Small intestine (tissue), 7 donors: ENCODE measurements at regions not wholly inside any gene's neighbourhood (a gene's known extent, or its start where the extent isn't known, plus 50 kb on each side); places are given as distances from the start of the nearest gene placed in this dataset.

Source experiments
- DNase-seq, 2 donors: peaks; one replicate each; pipeline versions ENCODE4 v3.0.0 to v3.0.0-alpha.2; 2013
- FAIRE-seq: peaks from 2 replicates; lab custom pipeline; 2012; peaks lifted over from hg19 to GRCh38; lab: Jason Lieb, UNC
- H3K27ac ChIP-seq, 3 donors: one replicate each; pipeline ENCODE4 v1.5.1; 2013; ENCODE audit warnings: low read length in 2 of 3, mild to moderate bottlenecking in 2 of 3, control low read depth in 1 of 3, inconsistent platforms in 1 of 3, low read depth in 1 of 3, moderate library complexity in 1 of 3
- H3K27me3 ChIP-seq, 3 donors: one replicate each; pipeline ENCODE4 v1.6.1; 2013; ENCODE audit warnings: low read length in 3 of 3, inconsistent platforms in 1 of 3; ENCODE audit not compliant: control insufficient read depth in 3 of 3, insufficient read depth in 3 of 3
- H3K36me3 ChIP-seq, 3 donors: one replicate each; pipeline ENCODE4 v1.6.1; 2013; ENCODE audit warnings: low read length in 3 of 3, inconsistent platforms in 1 of 3, low read depth in 1 of 3, mild to moderate bottlenecking in 1 of 3, moderate library complexity in 1 of 3; ENCODE audit not compliant: control insufficient read depth in 3 of 3, insufficient read depth in 2 of 3
- H3K4me1 ChIP-seq, 3 donors: one replicate each; pipeline ENCODE4 v1.6.1; 2013; ENCODE audit warnings: low read length in 2 of 3, inconsistent platforms in 1 of 3, low read depth in 1 of 3, mild to moderate bottlenecking in 1 of 3, moderate library complexity in 1 of 3; ENCODE audit not compliant: control insufficient read depth in 3 of 3, insufficient read depth in 2 of 3
- H3K4me3 ChIP-seq, 3 donors: one replicate each; pipeline ENCODE4 v1.5.1; 2013; ENCODE audit warnings: low read length in 3 of 3, control low read depth in 1 of 3, inconsistent platforms in 1 of 3, low read depth in 1 of 3, mild to moderate bottlenecking in 1 of 3, moderate library complexity in 1 of 3
- H3K9me3 ChIP-seq, 2 donors: one replicate each; pipeline ENCODE4 v1.6.1; 2013; ENCODE audit warnings: low read depth in 1 of 2, low read length in 1 of 2; ENCODE audit not compliant: control insufficient read depth in 2 of 2, insufficient read depth in 1 of 2
- WGBS, 3 donors: extraction: QIAGEN DNeasy Blood & Tissue Kit; methylation state at CpG; one replicate each; pipeline ENCODE4 v1.1.7; 2013; 5-methylcytosine and 5-hydroxymethylcytosine counted together
- donor health status: healthy with polysubstance abuse.
- donor health status: control.
- donor health status: control.
- donor health status: Bipolar disorder and iron deficiency.
- donor health status: healthy.

DNA sequence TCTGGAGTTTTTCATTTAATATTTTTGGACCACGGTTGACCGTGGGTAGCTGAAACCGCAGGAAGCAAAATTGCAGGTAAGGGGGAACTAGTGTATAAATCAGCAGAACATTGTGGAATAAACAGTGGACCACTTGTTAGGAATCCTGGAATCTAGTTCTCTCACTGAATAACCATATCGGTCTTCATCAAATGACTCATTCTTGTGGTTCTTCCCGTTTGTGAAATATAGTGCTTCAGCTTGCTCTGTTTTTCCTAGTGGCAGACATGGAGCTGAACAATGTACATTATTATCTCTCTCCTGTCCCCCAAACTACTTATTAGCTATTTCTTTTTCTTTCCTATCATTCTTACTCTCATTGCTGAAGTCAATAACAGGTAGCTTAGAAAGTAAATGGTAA is 61.9 kb downstream of the HSPA13 start:
- H3K4me3 ChIP-seq = no peak overlapping the region
- WGBS, 3 donors = 82 to 85% (median 84%) methylated on average over 5 of the region's 5 CpGs
- H3K4me1 ChIP-seq = no peaks in the 10 kb centered on the region
- DNase-seq = no peak
- H3K9me3 ChIP-seq = no peaks in the 10 kb centered on the region
- H3K36me3 ChIP-seq = no peaks in the 10 kb centered on the region
- no peaks in the 10 kb centered on the region for H3K27me3 ChIP-seq
- no peak for FAIRE-seq
- H3K27ac ChIP-seq = no peak overlapping the region

DNA sequence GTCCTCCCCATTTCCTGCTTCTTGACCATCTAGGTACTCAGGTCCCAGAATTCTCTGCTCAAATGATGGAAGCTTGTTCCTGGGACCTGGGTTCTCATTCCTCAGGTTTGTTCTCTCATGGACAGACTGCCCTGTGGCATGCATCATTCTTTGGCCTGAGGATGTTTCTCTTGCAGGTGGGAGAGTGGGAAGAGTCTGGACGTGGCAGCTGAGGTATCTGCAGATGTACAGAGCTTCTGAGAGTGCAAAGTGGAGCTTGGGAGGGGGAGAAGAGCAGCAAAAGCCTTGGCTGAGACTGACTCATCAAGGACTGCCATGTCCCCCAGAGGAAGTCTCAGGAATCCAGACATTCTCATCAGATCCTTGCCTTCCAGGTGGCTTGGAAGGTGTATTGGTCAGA is 63.1 kb downstream of the HSPA13 start:
- Histone ChIP-seq H3K36me3 (no peaks in the 10 kb centered on the region), H3K27me3 (no peaks in the 10 kb centered on the region), H3K4me1 (no peaks in the 10 kb centered on the region), H3K9me3 (no peaks in the 10 kb centered on the region), H3K4me3 (no peak overlapping the region), H3K27ac (no peak overlapping the region)
- DNase-seq (no peak), FAIRE-seq (no peak)
- 47 to 83% (median 67%) methylated on average over 1 of the region's 1 CpG for WGBS, 3 donors

GRCh38 chr21:14318578-14318977 is 64.4 kb downstream of the HSPA13 start:
- Histone ChIP-seq H3K4me1 (no peaks in the 10 kb centered on the region), H3K36me3 (no peaks in the 10 kb centered on the region), H3K4me3 (no peak overlapping the region), H3K9me3 (no peaks in the 10 kb centered on the region), H3K27ac (no peak overlapping the region), H3K27me3 (no peaks in the 10 kb centered on the region)
- no peak for FAIRE-seq
- no peak for DNase-seq
- 40 to 48% (median 47%) methylated on average over 2 of the region's 2 CpGs for WGBS, 3 donors

- FAIRE-seq = no peak
- Histone ChIP-seq H3K27me3 (no peaks in the 10 kb centered on the region), H3K36me3 (no peaks in the 10 kb centered on the region), H3K27ac (no peak overlapping the region), H3K4me1 (no peaks in the 10 kb centered on the region), H3K9me3 (no peaks in the 10 kb centered on the region), H3K4me3 (no peak overlapping the region)
- no peak for DNase-seq
- WGBS, 3 donors = 50 to 72% (median 51%) methylated on average over 4 of the region's 4 CpGs
These were observed 65.4 kb downstream of the HSPA13 start for GRCh38 chr21:14317507-14317906.

DNA sequence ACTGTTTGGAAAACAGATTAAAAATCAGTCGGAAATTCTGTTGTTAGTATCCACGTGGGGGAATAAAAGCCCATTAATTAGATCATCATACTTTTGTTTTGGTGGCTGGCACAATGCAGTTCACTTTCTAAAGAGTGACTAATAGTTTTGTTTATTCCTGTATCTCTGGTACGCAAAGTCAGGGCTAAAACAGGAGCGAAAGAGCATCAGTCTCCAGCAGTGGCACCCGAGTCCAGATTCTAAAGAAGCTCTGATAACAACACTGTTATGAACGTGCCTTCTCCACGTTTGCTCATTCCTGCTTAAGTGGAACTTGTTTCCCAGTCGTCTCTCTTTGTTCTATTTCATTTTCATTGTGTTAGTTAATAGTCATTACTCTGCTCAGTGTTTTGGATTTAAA is 69.6 kb downstream of the HSPA13 start:
- H3K4me1 ChIP-seq = no peaks in the 10 kb centered on the region
- FAIRE-seq = no peak
- no peaks in the 10 kb centered on the region for H3K9me3 ChIP-seq
- no peak overlapping the region for H3K4me3 ChIP-seq
- H3K27ac ChIP-seq = no peak overlapping the region
- no peaks in the 10 kb centered on the region for H3K36me3 ChIP-seq
- WGBS, 3 donors = 60 to 66% (median 64%) methylated on average over 8 of the region's 8 CpGs
- no peak for DNase-seq
- H3K27me3 ChIP-seq = no peaks in the 10 kb centered on the region

- H3K4me3 ChIP-seq = no peak overlapping the region
- H3K9me3 ChIP-seq = no peaks in the 10 kb centered on the region
- DNase-seq = no peak
- H3K27ac ChIP-seq = no peak overlapping the region
- H3K4me1 ChIP-seq = no peaks in the 10 kb centered on the region
- H3K27me3 ChIP-seq = no peaks in the 10 kb centered on the region
- FAIRE-seq = no peak
- no peaks in the 10 kb centered on the region for H3K36me3 ChIP-seq
- 17 to 33% (median 26%) methylated on average over 1 of the region's 1 CpG for WGBS, 3 donors
These were observed 70.1 kb downstream of the HSPA13 start for GRCh38 chr21:14312871-14313270.

DNA sequence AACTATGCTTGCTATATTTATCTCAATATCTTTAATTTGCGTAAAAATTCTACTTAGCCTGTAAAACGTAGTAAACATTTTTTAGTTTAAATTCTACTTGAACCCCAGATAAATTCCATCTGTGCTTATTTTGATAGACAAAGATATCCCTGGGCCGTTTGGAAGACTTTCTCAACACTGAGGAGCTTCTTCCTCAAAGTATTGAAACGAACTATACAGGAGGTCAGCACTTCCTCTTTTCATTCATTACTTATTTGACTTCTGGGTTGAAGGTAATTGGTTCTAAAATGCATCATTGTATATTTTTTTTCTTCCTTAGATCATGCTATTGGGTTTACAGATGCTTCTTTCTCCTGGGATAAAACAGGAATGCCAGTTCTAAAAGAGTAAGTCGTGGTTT is 74.7 kb downstream of the HSPA13 start:
- Histone ChIP-seq H3K9me3 (no peaks in the 10 kb centered on the region), H3K36me3 (no peaks in the 10 kb centered on the region), H3K27me3 (no peaks in the 10 kb centered on the region), H3K4me1 (no peaks in the 10 kb centered on the region), H3K27ac (no peak overlapping the region), H3K4me3 (no peak overlapping the region)
- FAIRE-seq (no peak), DNase-seq (no peak)
- WGBS, 3 donors = 51 to 59% (median 53%) methylated on average over 5 of the region's 5 CpGs

- no peaks in the 10 kb centered on the region for H3K36me3 ChIP-seq
- 30 to 49% (median 40%) methylated on average over 5 of the region's 5 CpGs for WGBS, 3 donors
- no peaks in the 10 kb centered on the region for H3K4me1 ChIP-seq
- no peak overlapping the region for H3K4me3 ChIP-seq
- H3K9me3 ChIP-seq = no peaks in the 10 kb centered on the region
- DNase-seq (no peak), FAIRE-seq (no peak)
- no peaks in the 10 kb centered on the region for H3K27me3 ChIP-seq
- H3K27ac ChIP-seq = no peak overlapping the region
These were observed 76.6 kb downstream of the HSPA13 start for GRCh38 chr21:14306126-14306907.
